ENCODE measurements at regions not wholly inside any gene's neighbourhood (a gene's known extent, or its start where the extent isn't known, plus 50 kb on each side); places are given as distances from the start of the nearest gene placed in this dataset.

GRCh38 chr15:95970326-95970725, 360.2 kb upstream of the NR2F2 start:
- no peak for TF ChIP-seq CTCF (IDR thresholded peaks at IDR 0.05)
- TF ChIP-seq POLR2A (IDR thresholded peaks at IDR 0.05): no peak
- TF ChIP-seq POLR2AphosphoS5 (IDR thresholded peaks at IDR 0.05): no peak
